Uterus (tissue), 2 donors: ENCODE measurements at regions not wholly inside any gene's neighbourhood (a gene's known extent, or its start where the extent isn't known, plus 50 kb on each side); places are given as distances from the start of the nearest gene placed in this dataset.
"Not testable (repeated sequence)": the region's sequence is repeated elsewhere in the genome, so short reads cannot be mapped to it uniquely, and the experiment has no call there.

ENCODE experiments used
- CTCF ChIP-seq, 4 experiments: fragments of 200-600 bp in 2 of 4; fragments of 450-650 bp in 2 of 4; sonication (generic) in 2 of 4; IDR thresholded peaks; one replicate each; pipeline ENCODE4 v1.5.1; 2016 to 2019; ENCODE audit warnings: antibody characterized with exemption in 4 of 4, mild to moderate bottlenecking in 2 of 4, moderate library complexity in 1 of 4
- POLR2A ChIP-seq, 2 donors: fragments of 450-650 bp; IDR thresholded peaks; one replicate each; pipeline ENCODE4 v1.6.1; 2016; ENCODE audit warnings: antibody characterized with exemption in 2 of 2, mild to moderate bottlenecking in 1 of 2, moderate library complexity in 1 of 2

- not testable (repeated sequence) for TF ChIP-seq POLR2A, CTCF (IDR thresholded peaks at IDR 0.05)
Observed at GRCh38 chr15:20142906-20143305, 398.7 kb downstream of the GOLGA6L6 start.
